AML-193 (cell line): ENCODE measurements at regions not wholly inside any gene's neighbourhood (a gene's known extent, or its start where the extent isn't known, plus 50 kb on each side); places are given as distances from the start of the nearest gene placed in this dataset.

ENCODE experiments used
- DNase-seq, 2 experiments: peaks; one replicate each; lab custom pipeline; 2025; lab: John Stamatoyannopoulos, UW

DNA sequence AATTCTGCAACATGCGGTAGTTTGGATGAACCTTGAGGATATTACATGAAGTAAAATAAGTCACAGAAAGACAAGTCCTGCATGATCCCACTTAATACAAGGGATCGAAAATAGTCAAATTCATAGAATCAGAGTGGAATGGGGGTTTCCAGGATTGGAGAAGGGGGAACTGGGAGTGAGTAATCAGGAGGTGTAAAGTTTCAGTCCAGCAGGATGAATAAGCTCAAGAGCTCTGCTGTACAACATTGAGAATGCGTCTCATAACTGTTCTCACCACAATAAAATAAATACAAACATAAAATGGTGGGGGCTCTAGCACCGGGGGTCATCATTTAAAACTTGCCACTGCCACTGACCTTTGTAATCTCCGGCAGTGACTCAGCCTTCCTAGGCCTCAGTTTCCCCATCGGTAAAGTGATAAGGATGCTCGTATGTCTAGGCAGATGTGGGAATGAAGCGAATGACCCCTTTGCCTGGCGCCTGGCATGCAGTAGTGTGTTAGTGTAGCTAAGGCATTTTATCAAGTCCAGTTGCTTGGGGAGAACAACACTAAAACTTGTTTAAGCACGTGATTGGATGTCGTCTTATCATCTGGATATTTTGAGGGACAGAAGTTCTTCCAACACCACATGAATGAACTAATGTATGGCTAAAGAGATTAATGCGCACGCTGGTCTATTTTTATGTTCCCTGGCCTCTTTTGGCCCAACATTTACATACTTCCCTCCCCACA, 421.1 kb downstream of the QKI start:
- DNase-seq: no peak

DNA sequence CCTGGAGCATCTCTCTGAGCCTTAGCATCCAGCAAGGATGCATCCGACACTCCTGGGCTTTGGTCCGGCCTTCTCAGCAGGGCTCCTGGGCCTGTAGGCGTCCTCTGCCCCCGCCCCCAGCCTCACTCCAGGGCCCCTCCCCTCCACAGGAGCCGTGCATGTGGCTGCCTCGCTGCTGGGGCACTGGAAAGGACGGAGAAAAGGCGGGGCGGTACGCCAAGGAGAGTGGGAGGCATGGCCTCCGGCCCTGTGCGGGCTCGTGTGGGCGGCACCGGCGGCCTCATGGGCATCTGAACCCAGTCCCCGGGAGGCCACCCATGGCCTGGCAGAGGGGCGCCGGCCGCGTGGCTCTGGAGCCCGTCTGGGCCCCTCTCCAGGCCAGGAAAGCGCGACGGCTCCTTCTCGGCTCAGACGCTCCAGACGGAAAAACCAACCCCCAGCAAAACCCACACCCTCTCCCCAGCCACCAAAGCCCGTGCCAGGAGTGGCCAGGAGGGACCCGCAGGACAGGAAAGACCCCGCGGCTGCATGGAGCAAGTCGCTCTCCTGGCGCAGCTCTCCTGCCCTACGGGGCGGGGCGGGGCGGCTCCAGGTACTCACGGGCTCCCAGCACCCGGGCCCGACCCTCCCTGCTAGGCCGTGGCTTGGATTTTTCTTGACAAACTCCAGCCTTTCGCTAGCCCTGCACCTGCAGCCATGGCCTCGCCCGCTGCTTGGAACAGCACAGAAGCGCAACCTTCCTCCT, 419.9 kb downstream of the QKI start:
- DNase-seq: no peak

- DNase-seq: no peak
These were observed 417.2 kb downstream of the QKI start for GRCh38 chr6:163831736-163832135.

DNA sequence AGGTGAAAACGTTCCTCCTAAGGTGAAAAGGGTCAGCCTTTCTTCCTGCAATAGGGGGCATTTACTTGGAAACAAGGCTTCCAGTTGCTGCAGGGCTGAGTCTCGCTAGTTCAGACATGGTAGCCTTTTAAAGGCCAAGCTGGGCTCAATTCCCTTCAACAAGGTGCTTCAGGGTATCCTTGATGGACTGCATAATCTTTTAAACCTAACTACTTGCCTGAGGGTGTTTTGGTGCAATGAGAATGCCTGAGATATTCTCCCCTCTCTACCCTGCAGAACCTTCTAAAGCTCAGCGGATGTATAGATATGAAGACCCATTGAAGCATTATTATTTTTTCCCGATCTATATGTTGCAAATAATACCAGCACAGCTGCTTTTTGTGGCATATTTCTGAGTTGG, 416.1 kb downstream of the QKI start:
- no peak for DNase-seq

GRCh38 chr6:163828038-163828795, 413.7 kb downstream of the QKI start:
- DNase-seq: no peak

- DNase-seq: no peak
These were observed 412.6 kb downstream of the QKI start for GRCh38 chr6:163827143-163827542.

- no peak for DNase-seq
These were observed 412.1 kb downstream of the QKI start for GRCh38 chr6:163826629-163827028.

DNA sequence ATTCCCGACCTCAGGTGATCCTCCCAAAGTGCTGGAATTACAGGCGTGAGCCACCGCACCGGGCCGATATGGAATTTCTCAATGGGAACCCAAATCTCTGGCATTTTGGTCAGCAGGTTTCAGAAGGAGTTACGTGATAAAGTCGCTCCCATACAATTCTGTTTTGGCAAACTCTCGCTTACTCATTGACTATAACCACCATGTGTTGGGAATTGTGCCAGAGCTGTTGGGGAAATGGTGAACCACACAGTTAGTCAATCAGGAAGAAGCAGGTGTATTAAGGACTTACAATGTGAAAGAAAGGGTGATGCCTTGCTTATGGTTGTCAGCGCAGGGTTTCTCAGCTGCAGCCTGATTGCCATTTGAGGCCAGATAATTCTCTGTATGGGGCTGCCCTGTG, 410.5 kb downstream of the QKI start:
- no peak for DNase-seq

DNA sequence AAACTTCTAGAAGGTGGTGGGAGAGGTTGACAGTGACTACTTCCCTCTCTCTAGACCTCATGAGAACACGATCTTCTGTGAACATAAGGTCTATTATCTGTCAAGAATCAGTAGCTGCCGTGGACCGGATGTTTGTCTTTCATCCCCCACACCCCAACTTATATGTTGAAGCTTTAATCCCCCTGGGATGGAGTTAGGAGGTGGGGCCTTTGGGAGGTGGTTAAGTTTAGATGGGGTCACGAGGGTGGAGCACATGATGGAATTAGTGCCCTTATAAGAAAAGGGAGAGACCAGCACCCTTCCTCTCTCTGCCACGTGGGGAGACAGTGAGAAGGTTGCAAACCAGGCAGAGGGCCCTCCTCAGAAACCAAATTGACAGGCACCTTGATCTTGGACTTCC, 409.1 kb downstream of the QKI start:
- DNase-seq: no peak

GRCh38 chr6:163820745-163821458, 406.4 kb downstream of the QKI start:
- DNase-seq: no peak

DNA sequence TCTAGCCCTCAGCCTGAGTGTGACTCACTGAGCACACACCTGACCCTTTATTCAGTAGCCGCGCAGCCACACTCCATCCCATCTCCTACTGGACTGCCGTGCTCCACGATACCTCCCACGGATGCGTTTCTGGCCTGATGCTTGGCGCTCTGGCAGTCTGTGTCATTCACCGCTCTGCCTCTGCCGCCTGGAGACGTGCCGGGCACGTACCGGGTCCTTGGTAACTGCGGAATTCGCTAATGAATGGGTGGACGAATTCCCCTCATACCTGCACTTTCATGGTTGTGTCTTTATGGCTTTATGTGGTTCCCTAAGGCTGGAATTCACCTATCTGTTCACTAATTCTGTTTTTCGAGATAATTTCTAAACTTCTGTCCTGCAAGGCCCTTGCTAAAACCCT, 405.7 kb downstream of the QKI start:
- no peak for DNase-seq

GRCh38 chr6:163818719-163819118, 404.2 kb downstream of the QKI start:
- no peak for DNase-seq

- no peak for DNase-seq
These were observed 401.9 kb downstream of the QKI start for GRCh38 chr6:163816441-163816840.

DNA sequence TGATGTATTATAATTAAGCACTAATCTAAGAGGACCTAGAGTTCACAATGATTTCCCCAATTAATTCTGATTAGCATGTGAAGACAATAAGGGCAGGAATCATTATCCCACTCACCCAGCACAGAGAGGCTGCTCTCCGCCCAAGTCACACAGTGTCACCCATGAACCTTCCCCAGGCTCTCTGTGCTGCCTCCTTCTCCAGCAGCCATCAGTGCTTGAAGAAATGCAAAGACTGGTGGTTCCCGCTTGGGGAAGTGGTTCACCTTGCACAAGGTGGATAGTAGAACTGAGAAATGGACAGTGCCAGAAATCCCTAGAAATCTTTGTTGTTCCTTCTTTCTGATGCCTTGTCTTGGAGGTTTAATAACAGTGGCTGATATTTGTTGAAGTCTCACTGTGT, 401.3 kb downstream of the QKI start:
- DNase-seq: no peak

GRCh38 chr6:163814494-163815364, 400.2 kb downstream of the QKI start:
- no peak for DNase-seq

GRCh38 chr6:163813979-163814493, 399.5 kb downstream of the QKI start:
- no peak for DNase-seq

DNA sequence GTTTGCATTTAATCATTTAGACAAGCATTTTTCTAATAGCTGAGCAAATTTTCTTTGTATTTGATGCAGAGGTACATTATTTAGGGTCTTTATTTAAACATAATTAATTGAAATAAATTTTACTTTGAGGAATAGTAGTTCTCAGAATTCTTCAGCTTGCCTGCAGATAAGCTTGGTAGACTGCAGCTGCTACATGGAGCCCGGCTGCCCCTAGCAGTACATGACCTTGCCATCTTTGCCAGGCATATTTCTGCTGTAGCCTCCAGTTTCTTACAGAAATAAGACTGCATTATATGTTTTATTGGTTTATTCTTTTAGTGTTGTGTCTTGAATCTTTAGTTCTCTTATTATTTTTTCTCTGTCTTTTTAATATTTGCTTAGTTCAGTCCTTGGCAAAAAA, 396.8 kb downstream of the QKI start:
- no peak for DNase-seq

DNA sequence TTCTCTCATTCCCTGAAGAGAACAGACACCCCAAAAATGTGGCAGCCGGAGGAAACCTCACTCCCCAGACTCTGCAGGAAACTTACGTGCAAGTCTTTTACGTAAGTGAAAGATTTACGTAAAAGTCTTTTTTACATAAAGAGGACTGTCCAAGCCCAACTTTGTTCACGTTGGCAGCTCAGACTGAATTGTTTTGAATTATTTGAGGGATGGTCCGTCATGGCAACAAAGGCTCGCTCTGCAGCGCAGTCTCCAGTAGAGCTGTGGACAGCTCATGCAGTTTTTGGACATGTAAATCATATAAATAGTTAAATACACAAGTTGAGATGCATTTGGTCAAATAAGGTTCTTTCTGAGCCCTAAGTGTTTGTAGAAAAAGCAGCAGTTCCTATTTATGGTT, 394.8 kb downstream of the QKI start:
- no peak for DNase-seq

- no peak for DNase-seq
These were observed 394.4 kb downstream of the QKI start for GRCh38 chr6:163808871-163809270.

DNA sequence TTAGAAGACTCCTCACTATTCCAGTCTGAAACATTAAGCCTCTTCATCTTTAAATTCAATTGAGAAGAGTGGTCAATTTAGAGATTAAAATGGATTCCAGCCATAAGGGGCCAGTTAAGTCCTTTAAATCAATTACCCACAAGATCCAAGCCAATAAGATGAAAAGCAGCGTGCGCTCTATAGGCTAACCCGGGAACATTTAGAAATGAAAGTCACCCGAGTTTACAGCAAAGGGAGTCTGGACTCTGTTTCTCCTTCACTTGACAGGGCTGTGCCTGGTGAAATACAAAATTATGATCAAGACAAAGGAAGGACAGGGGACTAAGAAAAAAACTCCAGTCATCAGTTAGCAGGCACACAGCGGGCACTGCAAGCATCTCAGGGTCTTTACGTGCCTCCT, 393.7 kb downstream of the QKI start:
- no peak for DNase-seq
